ENCODE measurements at regions not wholly inside any gene's neighbourhood (a gene's known extent, or its start where the extent isn't known, plus 50 kb on each side); places are given as distances from the start of the nearest gene placed in this dataset.

DNA sequence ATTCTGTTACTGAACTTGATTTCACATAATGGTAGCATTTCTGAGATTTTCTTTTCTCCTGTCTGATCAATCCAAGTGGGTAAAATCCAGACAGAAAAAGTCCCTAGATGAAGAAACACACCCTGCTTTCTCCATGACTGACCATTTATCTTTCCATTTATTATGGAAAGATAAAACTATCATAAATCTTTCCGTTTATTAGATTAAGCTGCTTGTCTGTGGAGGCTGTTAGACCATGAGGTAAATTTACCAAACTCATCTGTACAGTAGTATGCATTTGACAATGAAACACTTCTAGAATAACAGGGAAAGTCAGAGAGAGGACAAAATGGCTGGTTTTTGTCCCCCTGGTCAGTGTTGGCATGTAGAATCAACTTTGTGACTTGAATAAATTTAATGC, 491.2 kb upstream of the SEMA6A start:
- TF ChIP-seq, protein P1, sequence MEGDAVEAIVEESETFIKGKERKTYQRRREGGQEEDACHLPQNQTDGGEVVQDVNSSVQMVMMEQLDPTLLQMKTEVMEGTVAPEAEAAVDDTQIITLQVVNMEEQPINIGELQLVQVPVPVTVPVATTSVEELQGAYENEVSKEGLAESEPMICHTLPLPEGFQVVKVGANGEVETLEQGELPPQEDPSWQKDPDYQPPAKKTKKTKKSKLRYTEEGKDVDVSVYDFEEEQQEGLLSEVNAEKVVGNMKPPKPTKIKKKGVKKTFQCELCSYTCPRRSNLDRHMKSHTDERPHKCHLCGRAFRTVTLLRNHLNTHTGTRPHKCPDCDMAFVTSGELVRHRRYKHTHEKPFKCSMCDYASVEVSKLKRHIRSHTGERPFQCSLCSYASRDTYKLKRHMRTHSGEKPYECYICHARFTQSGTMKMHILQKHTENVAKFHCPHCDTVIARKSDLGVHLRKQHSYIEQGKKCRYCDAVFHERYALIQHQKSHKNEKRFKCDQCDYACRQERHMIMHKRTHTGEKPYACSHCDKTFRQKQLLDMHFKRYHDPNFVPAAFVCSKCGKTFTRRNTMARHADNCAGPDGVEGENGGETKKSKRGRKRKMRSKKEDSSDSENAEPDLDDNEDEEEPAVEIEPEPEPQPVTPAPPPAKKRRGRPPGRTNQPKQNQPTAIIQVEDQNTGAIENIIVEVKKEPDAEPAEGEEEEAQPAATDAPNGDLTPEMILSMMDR (IDR thresholded peaks at IDR 0.05; ENCODE audit: insufficient read depth, low read length): no peak
- H3K4me3 ChIP-seq (ENCODE audit: low read depth, low read length): no peak overlapping the region
- DNase-seq (ENCODE audit: low read depth): no peak

DNA sequence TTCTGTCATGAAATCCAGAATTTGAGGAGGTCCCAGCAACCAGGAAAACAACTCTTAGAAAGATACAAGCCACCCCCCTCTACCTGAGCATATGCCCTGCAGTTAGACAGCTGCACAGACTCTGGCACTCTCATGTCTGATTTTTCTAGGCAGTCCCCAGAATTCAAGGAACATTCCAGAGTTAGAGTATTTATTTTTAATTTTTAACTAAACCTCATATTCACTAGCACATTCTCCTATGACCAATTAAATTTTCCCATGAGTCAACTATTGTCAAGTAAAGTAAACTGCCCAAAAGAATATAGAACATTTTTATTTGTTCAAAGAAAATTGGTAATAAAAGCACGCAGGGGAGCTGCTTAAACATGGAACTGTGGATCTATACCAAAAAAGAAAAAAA, 490.5 kb upstream of the SEMA6A start:
- TF ChIP-seq, protein P1 (IDR thresholded peaks at IDR 0.05; ENCODE audit: insufficient read depth, low read length): no peak
- no peak overlapping the region for H3K4me3 ChIP-seq (ENCODE audit: low read depth, low read length)
- no peak for DNase-seq (ENCODE audit: low read depth)

- TF ChIP-seq, protein P1 (IDR thresholded peaks at IDR 0.05; ENCODE audit: insufficient read depth, low read length): no peak
Observed at GRCh38 chr5:117060099-117060498, 485.5 kb upstream of the SEMA6A start.

GRCh38 chr5:117058740-117059139, 484.1 kb upstream of the SEMA6A start:
- no peak for DNase-seq (ENCODE audit: low read depth)
- H3K4me3 ChIP-seq (ENCODE audit: low read depth, low read length): no peak overlapping the region
- TF ChIP-seq, protein P1 (IDR thresholded peaks at IDR 0.05; ENCODE audit: insufficient read depth, low read length): no peak

More at GRCh38 chr5:117060099-117060498, 485.5 kb upstream of the SEMA6A start:
- DNase-seq (ENCODE audit: low read depth): no peak
- no peak overlapping the region for H3K4me3 ChIP-seq (ENCODE audit: low read depth, low read length)

DNA sequence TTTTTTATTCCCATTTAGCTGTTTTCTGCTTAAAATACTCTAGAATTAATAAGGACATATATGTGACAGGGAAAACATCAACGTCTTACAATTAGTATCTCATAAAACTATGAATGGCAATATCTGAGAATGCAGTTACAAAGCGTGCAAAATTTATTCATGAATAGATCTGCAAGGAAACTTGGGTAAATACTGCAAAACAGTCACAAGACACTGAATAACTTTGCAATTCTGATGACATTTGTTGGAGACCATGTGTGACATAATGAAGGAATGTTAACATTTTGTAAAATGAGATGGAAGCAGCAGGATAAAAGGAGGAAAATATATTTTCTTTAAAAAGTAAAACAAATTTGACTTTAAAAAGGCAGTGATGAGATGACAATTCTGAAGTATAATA, 480.9 kb upstream of the SEMA6A start:
- H3K4me3 ChIP-seq (ENCODE audit: low read depth, low read length): no peak overlapping the region
- TF ChIP-seq, protein P1 (IDR thresholded peaks at IDR 0.05; ENCODE audit: insufficient read depth, low read length): no peak
- no peak for DNase-seq (ENCODE audit: low read depth)

- DNase-seq (ENCODE audit: low read depth): no peak
- H3K4me3 ChIP-seq (ENCODE audit: low read depth, low read length): no peak overlapping the region
- TF ChIP-seq, protein P1 (IDR thresholded peaks at IDR 0.05; ENCODE audit: insufficient read depth, low read length): no peak
Observed at GRCh38 chr5:117054911-117055310, 480.3 kb upstream of the SEMA6A start.

GRCh38 chr5:117054141-117054540, 479.5 kb upstream of the SEMA6A start:
- no peak for DNase-seq (ENCODE audit: low read depth)
- TF ChIP-seq, protein P1 (IDR thresholded peaks at IDR 0.05; ENCODE audit: insufficient read depth, low read length): no peak

More at GRCh38 chr5:117054141-117054540, 479.5 kb upstream of the SEMA6A start:
- H3K4me3 ChIP-seq (ENCODE audit: low read depth, low read length): no peak overlapping the region

All from fibroblast of the aortic adventitia (primary cell).